MCF 10A (cell line): ENCODE measurements at regions not wholly inside any gene's neighbourhood (a gene's known extent, or its start where the extent isn't known, plus 50 kb on each side); places are given as distances from the start of the nearest gene placed in this dataset.

Experiments used
- BruUV-seq: library from RNA; stranded (reverse); fragments of 400-500 nt; replicated peaks from 2 replicates; lab custom pipeline; 2021; lab: Mats Ljungman, UMichigan
- CTCF ChIA-PET: fragments of 300-600 bp; sonication (Branson Sonifier 250); formaldehyde crosslinking; extraction: SDS; loops from one replicate; lab custom pipeline; 2021; ENCODE audit warnings: antibody characterized with exemption, inconsistent platforms; lab: Yijun Ruan, JAX
- POLR2A ChIA-PET: fragments of 300-600, 350-650 bp; sonication (Branson Sonifier 250); formaldehyde crosslinking; extraction: SDS; loops from one replicate; lab custom pipeline; 2020; ENCODE audit warnings: antibody characterized with exemption, inconsistent platforms; lab: Yijun Ruan, JAX
- DNase-seq: peaks from one replicate; pipeline ENCODE4 v3.0.0-alpha.2; 2018; ENCODE audit not compliant: unreplicated experiment
- H3K27ac Mint-ChIP-seq: one replicate; pipeline ENCODE4 v1.8.0; 2022; ENCODE audit warnings: mild to moderate bottlenecking, low read depth, mixed read lengths; ENCODE audit not compliant: unreplicated experiment
- H3K27me3 Mint-ChIP-seq: one replicate; pipeline ENCODE4 v1.8.0; 2022; ENCODE audit warnings: mixed read lengths; ENCODE audit not compliant: insufficient read depth, unreplicated experiment
- H3K36me3 Mint-ChIP-seq: one replicate; pipeline ENCODE4 v1.8.0; 2022; ENCODE audit warnings: mild to moderate bottlenecking, moderate library complexity, mixed read lengths; ENCODE audit not compliant: insufficient read depth, unreplicated experiment
- H3K4me1 Mint-ChIP-seq: one replicate; pipeline ENCODE4 v1.8.0; 2022; ENCODE audit warnings: mixed read lengths; ENCODE audit not compliant: insufficient read depth, unreplicated experiment
- H3K4me3 Mint-ChIP-seq: one replicate; pipeline ENCODE4 v1.8.0; 2022; ENCODE audit warnings: mild to moderate bottlenecking, moderate library complexity, mixed read lengths; ENCODE audit not compliant: unreplicated experiment
- H3K9me3 Mint-ChIP-seq: one replicate; pipeline ENCODE4 v1.8.0; 2022; ENCODE audit warnings: mixed read lengths; ENCODE audit not compliant: unreplicated experiment
- intact Hi-C: fragments of 100-400 bp; cut with micrococcal nuclease; formaldehyde crosslinking; loops from 2 replicates; pipeline ENCODE4 v1.14.1; 2022
- TF ChIP-seq, protein P1 (sequence below): fragments of 200-600 bp; IDR thresholded peaks from one replicate; pipeline ENCODE4 v1.8.0; 2022; ENCODE audit warnings: antibody characterized with exemption, mild to moderate bottlenecking; ENCODE audit not compliant: unreplicated experiment

DNA sequence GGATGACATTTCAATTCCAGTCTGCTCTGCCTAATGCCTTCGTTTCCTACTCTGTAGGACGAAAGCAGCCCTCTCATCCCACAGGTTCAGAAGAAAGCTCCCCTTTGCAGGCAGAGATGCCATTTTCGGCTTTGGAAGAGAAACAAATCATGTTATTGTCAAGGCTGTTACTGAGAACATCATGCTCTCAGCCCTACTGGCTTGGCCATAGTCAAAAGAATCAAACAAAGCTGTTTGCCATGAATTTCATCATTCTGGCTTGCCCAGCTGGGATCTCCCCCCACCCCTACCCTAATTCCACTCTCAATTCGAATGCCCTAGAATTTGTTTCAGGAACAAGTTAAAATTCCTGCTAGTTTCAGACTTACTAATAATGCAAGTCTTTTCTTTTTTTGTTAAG, 162.3 kb upstream of the SERP2 start:
- POLR2A ChIA-PET = no interaction called here
- Mint-ChIP-seq H3K4me3 (no peak overlapping the region), H3K27ac (no peak overlapping the region), H3K4me1 (no peaks in the 10 kb centered on the region), H3K9me3 (no peaks in the 10 kb centered on the region), H3K36me3 (no peaks in the 10 kb centered on the region), H3K27me3 (no peaks in the 10 kb centered on the region)
- DNase-seq = no peak
- TF ChIP-seq, protein P1, sequence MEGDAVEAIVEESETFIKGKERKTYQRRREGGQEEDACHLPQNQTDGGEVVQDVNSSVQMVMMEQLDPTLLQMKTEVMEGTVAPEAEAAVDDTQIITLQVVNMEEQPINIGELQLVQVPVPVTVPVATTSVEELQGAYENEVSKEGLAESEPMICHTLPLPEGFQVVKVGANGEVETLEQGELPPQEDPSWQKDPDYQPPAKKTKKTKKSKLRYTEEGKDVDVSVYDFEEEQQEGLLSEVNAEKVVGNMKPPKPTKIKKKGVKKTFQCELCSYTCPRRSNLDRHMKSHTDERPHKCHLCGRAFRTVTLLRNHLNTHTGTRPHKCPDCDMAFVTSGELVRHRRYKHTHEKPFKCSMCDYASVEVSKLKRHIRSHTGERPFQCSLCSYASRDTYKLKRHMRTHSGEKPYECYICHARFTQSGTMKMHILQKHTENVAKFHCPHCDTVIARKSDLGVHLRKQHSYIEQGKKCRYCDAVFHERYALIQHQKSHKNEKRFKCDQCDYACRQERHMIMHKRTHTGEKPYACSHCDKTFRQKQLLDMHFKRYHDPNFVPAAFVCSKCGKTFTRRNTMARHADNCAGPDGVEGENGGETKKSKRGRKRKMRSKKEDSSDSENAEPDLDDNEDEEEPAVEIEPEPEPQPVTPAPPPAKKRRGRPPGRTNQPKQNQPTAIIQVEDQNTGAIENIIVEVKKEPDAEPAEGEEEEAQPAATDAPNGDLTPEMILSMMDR = no peak
- CTCF ChIA-PET = no interaction called here
- no TSS peak for BruUV-seq
- intact Hi-C loops = no loop called here

DNA sequence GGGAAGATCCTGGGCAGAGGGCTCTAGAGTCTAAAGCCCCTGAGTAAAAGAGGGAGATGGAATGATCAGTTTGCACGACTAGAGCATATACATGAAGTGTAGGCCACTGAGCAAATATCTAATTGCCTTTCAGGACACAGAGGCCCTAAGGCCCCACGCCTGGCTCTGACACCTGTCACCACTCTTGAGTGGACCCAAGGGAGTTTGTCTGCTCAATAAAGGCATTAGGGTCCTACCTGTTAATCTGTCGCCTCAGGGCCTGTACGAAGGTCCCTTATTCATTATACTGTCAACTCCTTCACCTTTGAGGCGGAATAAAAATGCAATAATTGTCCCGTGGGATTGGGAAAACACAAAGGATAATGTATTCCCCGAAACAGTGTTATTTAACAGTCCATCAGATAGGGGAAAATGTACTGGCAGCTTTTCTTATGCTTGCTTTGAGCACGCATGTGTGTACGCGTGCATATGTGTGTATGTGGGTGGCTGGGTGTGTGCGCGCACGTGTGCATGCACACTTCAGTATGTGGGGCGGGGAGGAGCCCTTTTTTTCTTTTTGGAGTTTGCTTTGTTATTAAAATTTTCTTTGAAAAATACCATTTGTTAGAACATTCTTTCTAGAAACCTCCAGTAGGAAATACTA, 161.8 kb upstream of the SERP2 start:
- no peaks in the 10 kb centered on the region for H3K9me3 Mint-ChIP-seq
- no peak for DNase-seq
- H3K27ac Mint-ChIP-seq = no peak overlapping the region
- no peaks in the 10 kb centered on the region for H3K27me3 Mint-ChIP-seq
- intact Hi-C loops = no loop called here
- POLR2A ChIA-PET = no interaction called here
- no TSS peak for BruUV-seq
- CTCF ChIA-PET = no interaction called here
- H3K4me3 Mint-ChIP-seq = no peak overlapping the region
- no peaks in the 10 kb centered on the region for H3K36me3 Mint-ChIP-seq
- H3K4me1 Mint-ChIP-seq = no peaks in the 10 kb centered on the region
- TF ChIP-seq, protein P1 = no peak

DNA sequence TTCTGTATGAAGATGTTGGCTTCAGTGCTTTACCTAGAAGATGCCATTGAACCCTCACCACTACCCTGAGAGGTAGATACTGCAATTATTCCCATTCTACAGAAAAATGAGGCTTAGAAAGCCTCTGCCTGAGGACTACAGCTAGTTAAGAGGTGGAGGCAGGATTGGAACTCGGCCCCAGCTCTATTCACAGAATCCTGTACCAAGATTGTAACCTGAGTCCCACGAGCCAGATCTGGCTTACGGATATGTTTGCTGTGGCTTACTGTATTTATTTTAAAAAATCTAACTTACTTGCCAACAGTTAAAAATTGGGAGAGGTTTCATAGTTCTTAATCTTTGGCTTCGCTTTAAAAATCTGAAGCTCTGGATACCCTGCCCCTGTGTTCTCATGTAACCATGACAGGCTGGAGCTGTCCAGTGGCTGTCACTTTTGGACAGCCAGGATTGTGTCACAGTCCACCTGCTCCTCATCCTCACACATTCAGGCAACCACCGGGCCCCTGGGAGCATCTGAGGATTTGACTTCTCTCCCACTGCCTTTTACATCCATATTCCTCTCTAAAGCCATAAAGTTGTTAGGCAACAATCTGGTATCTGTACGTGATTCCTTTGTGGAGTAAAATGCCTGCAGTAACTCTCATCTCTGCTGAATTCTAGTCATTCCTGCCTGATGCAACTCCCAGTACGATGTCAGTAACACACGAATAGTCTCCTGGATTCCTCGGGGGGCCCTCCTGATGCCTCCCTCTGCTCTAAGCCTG, 160.8 kb upstream of the SERP2 start:
- no peak for DNase-seq
- no peaks in the 10 kb centered on the region for H3K4me1 Mint-ChIP-seq
- CTCF ChIA-PET = no interaction called here
- H3K9me3 Mint-ChIP-seq = no peaks in the 10 kb centered on the region
- H3K36me3 Mint-ChIP-seq = no peaks in the 10 kb centered on the region
- no TSS peak for BruUV-seq
- H3K27ac Mint-ChIP-seq = no peak overlapping the region
- H3K27me3 Mint-ChIP-seq = no peaks in the 10 kb centered on the region
- intact Hi-C loops = no loop called here
- TF ChIP-seq, protein P1 = no peak
- POLR2A ChIA-PET = interaction anchor here (0.9 kb wide), 1 partner anchor 12 kb away, joined by 3 read pairs; no protein-coding TSS in a partner anchor
- no peak overlapping the region for H3K4me3 Mint-ChIP-seq

DNA sequence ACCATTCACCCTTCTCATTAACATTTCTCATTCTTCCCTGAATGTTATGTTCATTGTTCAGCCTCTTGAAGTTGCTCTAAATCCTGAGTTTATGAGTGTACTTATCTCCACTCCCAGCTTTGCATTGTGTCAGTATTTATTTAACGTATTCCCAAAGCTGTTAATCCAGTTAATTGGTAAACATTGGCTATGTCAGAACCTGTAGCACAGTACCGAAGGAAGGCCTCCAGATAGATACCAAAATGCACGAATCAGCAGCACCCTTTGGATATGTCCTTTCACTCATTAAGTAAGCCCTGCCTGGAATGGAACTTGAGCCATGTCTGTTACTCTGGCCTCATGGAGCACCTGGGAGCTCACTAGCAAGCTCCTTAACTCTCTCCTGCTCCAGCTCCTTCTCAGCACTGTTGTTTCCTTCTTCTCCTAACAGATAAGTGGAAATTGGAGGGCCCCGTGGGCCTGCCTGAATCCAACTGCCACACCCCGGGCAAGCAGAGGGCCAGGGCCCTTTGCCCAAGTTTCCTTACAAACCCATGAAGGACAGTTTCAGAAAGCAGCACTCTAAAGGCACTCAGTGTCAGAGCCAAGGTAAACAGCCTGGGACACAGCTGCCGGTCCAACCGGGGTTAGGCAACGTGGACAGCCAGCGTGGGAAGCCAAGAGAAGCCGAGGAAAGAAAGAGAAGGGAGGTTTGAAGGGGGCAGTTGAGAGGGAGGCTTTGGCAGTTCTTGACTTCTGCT, 155.0 kb upstream of the SERP2 start:
- ChIA-PET POLR2A (interaction anchor here (0.6 to 1.4 kb wide), 4 partner anchors 9 to 216 kb away, joined by 3 to 5 read pairs (median 3); no protein-coding TSS in a partner anchor), CTCF (interaction anchor here (0.6 to 1.5 kb wide), 4 partner anchors 9 to 122 kb away, joined by 3 to 4 read pairs (median 4); no protein-coding TSS in a partner anchor)
- H3K9me3 Mint-ChIP-seq = no peaks in the 10 kb centered on the region
- H3K27ac Mint-ChIP-seq = no peak overlapping the region
- DNase-seq = peak; percentile 82
- H3K4me1 Mint-ChIP-seq = peaks cover 20% of the 10 kb centered on the region
- no peaks in the 10 kb centered on the region for H3K36me3 Mint-ChIP-seq
- intact Hi-C loops = no loop called here
- no peaks in the 10 kb centered on the region for H3K27me3 Mint-ChIP-seq
- no peak overlapping the region for H3K4me3 Mint-ChIP-seq
- BruUV-seq = no TSS peak
- TF ChIP-seq, protein P1 = no peak
